Heart left ventricle (tissue), 13 donors: ENCODE measurements at regions not wholly inside any gene's neighbourhood (a gene's known extent, or its start where the extent isn't known, plus 50 kb on each side); places are given as distances from the start of the nearest gene placed in this dataset.

Experiments used
- CTCF ChIP-seq, 12 donors: fragments of 200-600 bp; sonication (generic) in 4 of 12; IDR thresholded peaks; one replicate each; pipeline versions ENCODE4 v1.5.0 to v1.8.0; 2018 to 2022; ENCODE audit warnings: antibody characterized with exemption in 12 of 12, mild to moderate bottlenecking in 5 of 12
- POLR2A ChIP-seq, 2 donors: fragments of 450-650 bp; IDR thresholded peaks; one replicate each; pipeline ENCODE4 v1.6.1; 2017; ENCODE audit warnings: antibody characterized with exemption in 2 of 2, mild to moderate bottlenecking in 2 of 2, moderate library complexity in 2 of 2
- donor health status: ischemic (EF 13 %, LVEDD 7.1; RV severe dilation, severe dysfunction).
- donor health status: DM: no; HTN: yes; CAD: no.
- donor health status: DM: no; HTN: no; CAD: no.
- donor health status: ischemic (EF 25% LVEDD 6.9; RV normal size, moderate dysfunction).
- donor health status: ischemic (EF 25% LVEDD 5.7; RV mildly dilated, moderate dysfunction).
- donor health status: ischemic (EF 35%, LVEDD 5.7; RV mildly dilated, moderate dysfunction).
- donor health status: nonischemic (EF 11% LVEDD 7.7; RV severe dilation, severe dysfunction).
- donor health status: DM: yes; HTN: yes; CAD: no.
- donor health status: PGD.
- donor health status: ischemic (EF 29% LVEDD 5.4; RV normal size, mild dysfunction).
- donor health status: nonischemic (EF 23%, LVEDD 6.1; RV moderate dilation, normal function).

GRCh38 chrX:42273387-42273786, 350.0 kb upstream of the CASK start:
- no peak for TF ChIP-seq CTCF (IDR thresholded peaks at IDR 0.05)
- TF ChIP-seq POLR2A (IDR thresholded peaks at IDR 0.05), result no peak
